SK-N-SH (cell line): ENCODE measurements at regions not wholly inside any gene's neighbourhood (a gene's known extent, or its start where the extent isn't known, plus 50 kb on each side); places are given as distances from the start of the nearest gene placed in this dataset.

Experiments used
- EZH2phosphoT487 ChIP-seq: fragments of 200-600 bp; sonication (generic); IDR thresholded peaks from 2 replicates; pipeline ENCODE4 v1.6.1; 2017; ENCODE audit warnings: low read depth, mixed run types, mild to moderate bottlenecking, antibody characterized with exemption, moderate library complexity, borderline replicate concordance
- JUND ChIP-seq: IDR thresholded peaks from 2 replicates; pipeline ENCODE4 v1.4.0; 2012

DNA sequence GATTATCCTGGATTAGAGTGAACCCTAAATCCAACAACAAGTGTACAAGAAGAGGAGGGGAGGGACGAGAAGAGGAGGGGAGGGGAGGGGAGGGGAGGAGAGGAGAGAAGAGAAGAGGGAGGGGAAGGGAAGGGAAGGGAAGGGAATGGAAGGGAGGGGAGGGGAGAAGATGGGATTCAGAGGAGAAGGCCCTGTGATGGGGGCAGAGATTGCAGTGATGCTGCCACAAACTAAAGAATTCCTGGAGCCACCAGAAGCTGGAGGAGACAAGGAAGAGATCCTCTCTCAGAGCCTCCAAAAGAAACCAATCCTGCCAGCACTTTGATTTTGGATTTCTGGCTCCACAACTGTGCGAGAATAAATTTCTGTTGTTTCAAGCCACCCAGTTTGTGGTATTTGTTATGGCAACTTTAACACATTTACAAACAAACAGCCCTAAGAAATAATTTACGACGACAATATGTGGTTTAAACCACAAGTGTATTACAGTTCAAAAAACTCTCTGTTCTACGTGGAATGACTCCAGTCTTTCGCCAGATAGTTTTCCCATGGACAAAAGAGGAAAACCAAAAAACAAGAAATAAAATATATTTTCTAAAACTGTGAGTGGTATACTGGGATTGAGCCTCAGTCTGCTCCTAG, 235.4 kb downstream of the HDGFL1 start:
- no peak for TF ChIP-seq JUND
- TF ChIP-seq EZH2phosphoT487 = no peak
